Activated naive CD8-positive, alpha-beta T cell (primary cell): ENCODE measurements at regions not wholly inside any gene's neighbourhood (a gene's known extent, or its start where the extent isn't known, plus 50 kb on each side); places are given as distances from the start of the nearest gene placed in this dataset.

ENCODE experiments used
- H3K27ac Mint-ChIP-seq: one replicate; pipeline ENCODE4 v1.8.0; 2021; ENCODE audit warnings: mixed read lengths
- H3K27me3 Mint-ChIP-seq: one replicate; pipeline ENCODE4 v1.8.0; 2021; ENCODE audit warnings: mixed read lengths
- H3K36me3 Mint-ChIP-seq: one replicate; pipeline ENCODE4 v1.8.0; 2021; ENCODE audit warnings: mixed read lengths
- H3K4me1 Mint-ChIP-seq: one replicate; pipeline ENCODE4 v1.8.0; 2021; ENCODE audit warnings: low read depth, mixed read lengths
- H3K4me3 Mint-ChIP-seq: one replicate; pipeline ENCODE4 v1.8.0; 2021; ENCODE audit warnings: mild to moderate bottlenecking, mixed read lengths
- H3K9me3 Mint-ChIP-seq: one replicate; pipeline ENCODE4 v1.8.0; 2021; ENCODE audit warnings: low read depth, mixed read lengths

DNA sequence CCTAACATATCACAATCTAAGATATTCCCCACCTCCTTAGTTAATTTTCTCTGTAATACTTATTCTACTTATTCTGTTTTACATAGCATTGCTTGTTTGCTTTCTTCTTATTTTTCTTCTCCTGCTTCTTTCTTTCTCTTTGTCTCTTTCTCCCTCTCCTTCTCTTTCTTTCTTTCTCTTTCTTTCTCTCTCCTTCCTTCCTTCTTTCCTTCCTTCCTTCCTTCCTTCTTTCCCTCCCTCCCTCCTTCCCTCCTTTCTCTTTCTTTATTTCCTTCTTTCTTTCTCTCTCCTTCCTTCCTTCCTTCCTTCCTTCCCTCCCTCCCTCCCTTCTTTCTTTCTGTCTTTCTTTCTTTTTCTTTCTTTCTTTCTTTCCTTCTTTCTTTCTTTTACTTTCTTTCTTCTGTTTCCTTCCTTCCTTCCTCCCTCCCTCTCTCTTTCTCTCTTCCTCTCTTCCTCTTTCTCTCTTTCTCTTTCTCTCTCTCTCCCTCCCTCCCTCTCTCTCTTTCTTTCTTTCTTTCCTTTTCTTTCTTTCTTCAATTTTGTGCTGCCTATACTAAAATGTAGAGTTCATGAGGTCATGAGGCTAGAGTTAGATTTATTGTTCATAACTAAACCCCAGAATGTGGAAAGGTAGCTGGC lies 445.4 kb downstream of the GATA3 start:
- no peak overlapping the region for H3K4me3 Mint-ChIP-seq
- no peak overlapping the region for H3K27ac Mint-ChIP-seq
- no peaks in the 10 kb centered on the region for H3K9me3 Mint-ChIP-seq
- peaks cover 9% of the 10 kb centered on the region for H3K4me1 Mint-ChIP-seq
- peaks cover 4% of the 10 kb centered on the region for H3K27me3 Mint-ChIP-seq
- no peaks in the 10 kb centered on the region for H3K36me3 Mint-ChIP-seq

DNA sequence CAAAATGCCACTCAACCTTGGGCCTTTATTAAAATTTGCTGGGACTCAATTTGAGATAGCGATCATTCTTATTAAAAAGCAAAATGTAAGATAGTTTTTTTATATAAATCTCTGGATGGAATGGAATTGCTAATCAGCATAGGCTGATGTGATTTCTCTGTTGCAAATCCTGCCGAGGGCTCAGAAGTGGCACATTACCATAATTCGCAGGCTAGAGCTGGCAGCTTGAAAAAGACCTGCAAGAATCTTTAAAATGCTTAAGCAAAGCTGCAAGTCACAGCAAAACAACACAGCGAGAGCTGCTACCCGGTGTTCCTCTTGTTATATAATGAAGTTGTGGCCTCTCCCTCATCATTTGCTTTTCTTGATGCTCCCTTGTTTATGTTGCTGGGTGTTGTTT lies 448.1 kb downstream of the GATA3 start:
- peaks cover 9% of the 10 kb centered on the region for H3K4me1 Mint-ChIP-seq
- H3K36me3 Mint-ChIP-seq, result no peaks in the 10 kb centered on the region
- H3K4me3 Mint-ChIP-seq, result no peak overlapping the region
- H3K27me3 Mint-ChIP-seq, result peaks cover 4% of the 10 kb centered on the region
- H3K27ac Mint-ChIP-seq, result no peak overlapping the region
- no peaks in the 10 kb centered on the region for H3K9me3 Mint-ChIP-seq

DNA sequence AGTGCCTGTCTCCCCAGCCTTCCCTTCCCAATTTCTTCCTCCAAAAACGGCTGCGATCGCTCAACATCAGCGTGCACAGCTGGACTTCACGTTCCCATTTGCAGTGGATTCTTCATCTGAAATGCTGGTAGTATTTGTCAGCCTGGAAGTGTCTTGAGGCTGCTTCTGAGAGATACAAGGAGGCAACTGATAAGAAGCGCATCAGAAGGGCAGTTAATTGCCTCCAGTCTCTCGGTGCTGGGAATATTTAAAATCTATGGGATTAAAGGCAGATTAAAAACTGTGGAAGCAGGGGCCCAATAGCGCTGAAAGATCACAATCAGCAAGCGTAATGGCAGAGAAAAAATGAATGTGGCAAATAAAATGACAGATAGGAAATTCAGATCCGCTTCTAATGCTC lies 450.0 kb downstream of the GATA3 start:
- Mint-ChIP-seq H3K36me3 (no peaks in the 10 kb centered on the region), H3K4me1 (peaks cover 2% of the 10 kb centered on the region), H3K27me3 (peaks cover 2% of the 10 kb centered on the region), H3K4me3 (no peak overlapping the region), H3K9me3 (no peaks in the 10 kb centered on the region), H3K27ac (no peak overlapping the region)

DNA sequence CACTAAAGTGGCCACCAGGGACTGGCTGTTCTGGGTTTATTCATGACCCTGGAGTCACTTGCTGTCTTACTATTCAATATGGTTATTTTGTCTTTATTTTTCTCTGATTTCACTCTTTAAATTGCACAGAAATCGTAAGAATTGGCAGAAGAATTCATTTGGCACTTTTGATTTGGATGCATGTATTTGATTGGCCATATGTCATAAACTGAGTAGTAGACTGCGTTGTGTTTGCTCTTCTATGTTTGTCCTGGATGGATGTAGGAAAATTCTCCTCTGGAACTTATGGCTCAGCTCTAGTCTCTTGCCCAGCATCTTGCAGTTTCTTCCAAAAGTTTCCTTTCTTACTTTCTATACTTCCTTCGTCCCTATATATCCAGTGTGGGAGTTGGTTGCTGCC lies 452.7 kb downstream of the GATA3 start:
- Mint-ChIP-seq H3K4me3 (no peak overlapping the region), H3K27ac (no peak overlapping the region), H3K36me3 (no peaks in the 10 kb centered on the region), H3K4me1 (no peaks in the 10 kb centered on the region), H3K27me3 (peaks cover 2% of the 10 kb centered on the region), H3K9me3 (no peaks in the 10 kb centered on the region)

DNA sequence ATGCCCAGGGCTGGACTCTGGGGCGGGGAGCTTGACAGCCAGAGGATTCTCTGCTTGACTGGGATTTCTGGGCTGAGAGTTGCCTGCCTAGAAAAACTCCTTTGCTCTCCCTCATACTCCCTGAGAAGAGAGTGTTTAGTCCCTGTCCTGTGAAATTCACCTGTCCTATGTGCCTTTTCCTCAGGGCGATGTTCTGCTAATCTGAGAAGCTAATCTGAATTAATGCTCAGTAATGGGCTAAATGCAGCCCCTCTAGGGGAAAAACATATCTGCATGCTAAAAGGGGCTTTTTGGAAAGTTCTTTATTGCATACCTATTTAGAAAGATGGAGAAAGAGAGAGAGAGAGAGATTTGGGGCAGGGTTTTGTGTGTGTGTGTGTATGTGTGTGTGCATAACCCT lies 454.4 kb downstream of the GATA3 start:
- no peaks in the 10 kb centered on the region for H3K36me3 Mint-ChIP-seq
- H3K27ac Mint-ChIP-seq, result no peak overlapping the region
- H3K9me3 Mint-ChIP-seq, result no peaks in the 10 kb centered on the region
- peaks cover 2% of the 10 kb centered on the region for H3K27me3 Mint-ChIP-seq
- H3K4me3 Mint-ChIP-seq, result no peak overlapping the region
- H3K4me1 Mint-ChIP-seq, result no peaks in the 10 kb centered on the region

DNA sequence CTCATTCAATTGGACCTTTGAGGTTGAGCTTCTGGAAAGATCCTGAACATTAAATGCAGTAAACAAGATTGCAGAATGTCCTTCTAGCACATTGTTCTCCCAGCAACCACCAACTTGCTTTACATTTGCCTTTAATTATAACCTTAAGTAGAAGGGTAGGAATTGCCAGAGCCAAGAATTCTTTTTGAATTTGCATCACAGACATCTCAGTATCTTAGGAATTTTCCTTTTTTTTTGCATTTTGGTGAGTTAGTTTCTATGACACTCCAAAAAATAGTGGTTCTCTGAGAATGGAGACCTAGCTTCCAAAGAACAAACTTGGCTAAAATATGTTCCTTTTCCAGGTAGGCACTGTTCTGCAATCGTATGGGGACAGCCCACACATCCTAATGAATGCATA lies 456.0 kb downstream of the GATA3 start:
- no peaks in the 10 kb centered on the region for H3K9me3 Mint-ChIP-seq
- H3K36me3 Mint-ChIP-seq, result no peaks in the 10 kb centered on the region
- no peak overlapping the region for H3K4me3 Mint-ChIP-seq
- peaks cover 2% of the 10 kb centered on the region for H3K27me3 Mint-ChIP-seq
- no peak overlapping the region for H3K27ac Mint-ChIP-seq
- no peaks in the 10 kb centered on the region for H3K4me1 Mint-ChIP-seq

DNA sequence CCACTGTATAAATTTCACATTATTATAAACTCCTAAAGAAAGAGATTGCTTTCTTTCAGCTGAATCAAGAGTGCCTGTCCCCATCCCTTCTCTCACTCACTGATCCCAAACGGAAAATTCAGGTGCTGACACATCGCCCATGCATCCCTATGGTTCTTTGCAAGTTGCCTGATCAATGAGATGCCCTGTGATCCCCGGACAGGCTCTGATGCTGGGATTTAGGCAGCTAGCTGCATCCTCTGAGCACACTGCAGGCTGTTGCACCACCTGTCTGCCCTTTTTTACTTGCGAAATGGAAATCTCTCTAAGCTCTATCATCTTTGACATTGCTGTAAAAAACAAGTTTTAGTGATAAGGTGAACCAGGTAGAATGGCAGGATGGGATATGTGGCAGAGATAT lies 456.5 kb downstream of the GATA3 start:
- peaks cover 2% of the 10 kb centered on the region for H3K27me3 Mint-ChIP-seq
- no peak overlapping the region for H3K4me3 Mint-ChIP-seq
- no peaks in the 10 kb centered on the region for H3K36me3 Mint-ChIP-seq
- no peak overlapping the region for H3K27ac Mint-ChIP-seq
- H3K4me1 Mint-ChIP-seq, result no peaks in the 10 kb centered on the region
- H3K9me3 Mint-ChIP-seq, result no peaks in the 10 kb centered on the region

DNA sequence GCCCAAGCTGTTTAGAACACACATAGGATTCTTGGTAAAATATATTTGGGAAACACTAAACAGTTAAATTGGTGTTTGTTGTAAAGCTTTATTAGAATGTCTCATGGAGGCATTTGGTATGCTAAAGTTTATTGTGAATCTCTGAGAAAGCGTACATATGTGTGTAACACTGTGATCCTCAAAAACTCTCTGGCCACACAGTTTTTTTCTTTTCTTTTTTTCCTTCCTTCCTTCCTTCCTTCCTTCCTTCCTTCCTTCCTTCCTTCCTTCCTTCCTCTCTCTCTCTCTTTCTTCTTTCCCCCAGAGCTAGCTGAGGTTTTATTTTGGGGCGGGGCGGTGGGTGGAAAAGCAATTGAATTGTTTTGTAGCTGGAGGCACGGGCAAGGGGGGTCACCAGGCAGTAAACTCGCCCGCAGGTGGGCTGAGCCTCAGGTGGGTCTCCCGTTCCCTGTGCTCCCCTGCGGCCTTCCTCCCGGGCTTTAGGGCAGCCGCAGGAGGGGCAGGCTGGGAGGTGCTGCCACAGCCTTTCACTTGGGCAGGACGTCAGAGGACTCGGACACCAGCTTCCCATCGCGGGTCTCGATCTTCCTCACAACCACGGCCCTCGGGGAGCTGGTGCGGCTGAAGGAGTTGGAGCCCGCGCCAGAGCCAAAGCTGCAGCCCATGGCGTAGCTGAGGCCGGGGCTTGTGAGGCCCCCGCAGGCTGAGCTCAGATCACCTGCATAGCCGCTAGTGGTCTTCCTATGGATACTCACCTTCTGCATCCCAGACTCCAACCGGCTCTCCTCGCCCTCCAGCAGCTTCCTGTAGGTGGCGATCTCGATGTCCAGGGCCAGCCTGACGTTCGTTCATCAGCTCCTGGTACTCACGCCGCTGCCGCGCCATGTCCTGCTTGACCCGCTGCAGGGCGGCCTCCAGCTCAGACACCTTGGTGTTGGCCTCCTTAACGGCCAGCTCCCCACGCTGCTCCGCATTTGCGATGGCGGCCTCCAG lies 459.0 kb downstream of the GATA3 start:
- H3K36me3 Mint-ChIP-seq, result no peaks in the 10 kb centered on the region
- no peak overlapping the region for H3K4me3 Mint-ChIP-seq
- no peaks in the 10 kb centered on the region for H3K4me1 Mint-ChIP-seq
- peaks cover 2% of the 10 kb centered on the region for H3K27me3 Mint-ChIP-seq
- H3K27ac Mint-ChIP-seq, result no peak overlapping the region
- no peaks in the 10 kb centered on the region for H3K9me3 Mint-ChIP-seq

DNA sequence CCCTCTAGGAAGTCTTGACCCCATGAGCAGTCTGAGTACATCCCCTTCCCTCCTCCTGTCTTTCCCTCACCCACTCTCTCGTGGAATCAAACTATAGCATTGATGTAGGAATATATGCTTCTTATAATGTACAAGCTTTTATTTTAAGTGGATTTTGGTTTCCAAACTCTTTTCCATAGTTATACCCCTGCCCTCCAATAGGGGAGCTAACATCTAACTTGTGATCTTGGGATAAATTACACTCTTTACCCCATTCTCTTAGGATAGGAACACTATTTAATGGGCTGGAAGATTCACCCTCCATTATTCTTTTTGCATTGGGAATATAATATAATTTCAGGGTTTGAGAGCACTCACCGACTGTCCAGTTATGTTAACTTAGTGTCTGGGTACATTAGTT lies 465.9 kb downstream of the GATA3 start:
- peaks cover 3% of the 10 kb centered on the region for H3K9me3 Mint-ChIP-seq
- H3K27me3 Mint-ChIP-seq, result no peaks in the 10 kb centered on the region
- no peaks in the 10 kb centered on the region for H3K4me1 Mint-ChIP-seq
- no peak overlapping the region for H3K4me3 Mint-ChIP-seq
- no peak overlapping the region for H3K27ac Mint-ChIP-seq
- no peaks in the 10 kb centered on the region for H3K36me3 Mint-ChIP-seq

DNA sequence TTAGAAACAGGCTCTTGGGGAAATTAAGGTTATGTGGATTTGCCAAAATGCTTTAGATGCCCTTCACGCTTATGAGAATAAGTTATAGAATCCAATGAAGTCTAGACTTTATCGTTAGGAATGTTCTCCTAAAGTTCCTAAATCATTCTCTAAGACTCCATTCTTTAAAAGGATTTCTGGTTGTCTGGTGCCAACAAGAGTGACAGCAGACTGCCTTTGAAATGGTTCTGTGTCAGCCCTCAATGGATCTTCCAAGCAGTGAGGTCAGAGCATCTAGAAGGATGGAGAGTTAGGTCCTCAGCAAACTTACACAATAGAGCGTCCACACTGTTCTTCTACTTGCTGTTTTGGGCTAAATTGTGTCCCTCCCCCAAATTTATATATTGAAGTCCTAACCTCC lies 473.3 kb downstream of the GATA3 start:
- H3K9me3 Mint-ChIP-seq, result no peaks in the 10 kb centered on the region
- no peaks in the 10 kb centered on the region for H3K36me3 Mint-ChIP-seq
- no peak overlapping the region for H3K4me3 Mint-ChIP-seq
- H3K27me3 Mint-ChIP-seq, result peaks cover 3% of the 10 kb centered on the region
- no peak overlapping the region for H3K27ac Mint-ChIP-seq
- H3K4me1 Mint-ChIP-seq, result peaks cover 2% of the 10 kb centered on the region

DNA sequence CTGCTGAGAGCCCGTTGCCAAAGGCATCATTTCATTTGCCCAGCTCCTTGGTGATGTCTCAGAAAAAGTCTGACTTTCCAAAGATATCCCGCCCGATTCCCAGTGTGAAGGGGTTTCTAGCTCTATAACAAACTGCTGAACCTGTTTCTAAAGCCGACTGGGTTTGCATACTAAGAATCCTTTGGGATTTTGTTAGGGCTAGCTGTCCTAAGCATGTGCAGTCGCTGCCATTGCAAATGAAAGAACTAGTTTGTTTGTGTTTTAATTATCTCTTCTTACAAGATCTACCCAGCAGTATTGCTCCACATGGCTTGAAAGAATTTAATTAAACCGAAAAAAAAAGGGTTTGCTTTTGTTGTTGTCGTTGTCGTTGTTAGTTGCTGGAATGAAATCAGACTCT lies 476.6 kb downstream of the GATA3 start:
- H3K36me3 Mint-ChIP-seq, result no peaks in the 10 kb centered on the region
- H3K4me3 Mint-ChIP-seq, result no peak overlapping the region
- H3K4me1 Mint-ChIP-seq, result peaks cover 2% of the 10 kb centered on the region
- H3K9me3 Mint-ChIP-seq, result no peaks in the 10 kb centered on the region
- H3K27ac Mint-ChIP-seq, result no peak overlapping the region
- H3K27me3 Mint-ChIP-seq, result peaks cover 2% of the 10 kb centered on the region

DNA sequence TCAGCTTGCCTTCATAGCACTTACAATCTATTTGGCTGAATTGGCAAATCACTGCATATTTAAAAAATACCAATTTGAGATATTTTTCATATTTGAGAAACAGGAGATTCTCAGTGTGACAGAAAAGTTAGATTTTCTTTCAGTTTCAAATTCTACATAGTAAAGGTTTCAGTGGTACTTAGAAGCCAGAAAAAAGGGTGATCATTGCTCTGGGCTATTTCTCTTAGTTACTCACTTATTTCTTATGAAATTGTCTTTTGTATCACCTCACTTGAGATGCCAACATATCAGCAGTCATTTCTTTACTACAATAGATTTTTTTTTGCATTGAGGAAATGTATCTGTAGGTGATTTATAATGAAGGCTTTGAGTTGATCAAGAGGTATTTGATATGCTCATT lies 478.2 kb downstream of the GATA3 start:
- Mint-ChIP-seq H3K27ac (no peak overlapping the region), H3K4me3 (no peak overlapping the region), H3K36me3 (no peaks in the 10 kb centered on the region), H3K27me3 (peaks cover 2% of the 10 kb centered on the region), H3K9me3 (no peaks in the 10 kb centered on the region), H3K4me1 (peaks cover 2% of the 10 kb centered on the region)

DNA sequence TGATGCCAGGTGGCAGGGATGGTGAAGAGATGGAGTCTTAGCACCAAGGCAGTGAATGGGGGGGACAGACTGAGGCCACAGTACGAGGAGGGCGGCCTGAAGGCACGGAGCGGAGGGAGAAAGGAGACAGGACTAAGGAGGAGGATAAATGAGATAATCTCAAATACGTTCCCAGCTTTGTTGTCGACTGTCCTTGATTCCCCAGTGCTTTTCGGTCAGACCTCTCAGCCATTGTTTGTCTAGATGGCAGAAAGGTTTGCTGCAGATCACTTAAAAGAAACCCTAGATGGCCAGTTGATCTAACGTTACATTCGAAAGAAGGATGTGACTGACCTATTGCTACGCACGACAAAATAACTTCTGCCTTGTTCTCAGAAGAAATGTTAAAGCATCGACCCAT lies 479.0 kb downstream of the GATA3 start:
- no peak overlapping the region for H3K27ac Mint-ChIP-seq
- H3K27me3 Mint-ChIP-seq, result peaks cover 2% of the 10 kb centered on the region
- H3K9me3 Mint-ChIP-seq, result no peaks in the 10 kb centered on the region
- H3K4me3 Mint-ChIP-seq, result no peak overlapping the region
- peaks cover 2% of the 10 kb centered on the region for H3K4me1 Mint-ChIP-seq
- H3K36me3 Mint-ChIP-seq, result no peaks in the 10 kb centered on the region

DNA sequence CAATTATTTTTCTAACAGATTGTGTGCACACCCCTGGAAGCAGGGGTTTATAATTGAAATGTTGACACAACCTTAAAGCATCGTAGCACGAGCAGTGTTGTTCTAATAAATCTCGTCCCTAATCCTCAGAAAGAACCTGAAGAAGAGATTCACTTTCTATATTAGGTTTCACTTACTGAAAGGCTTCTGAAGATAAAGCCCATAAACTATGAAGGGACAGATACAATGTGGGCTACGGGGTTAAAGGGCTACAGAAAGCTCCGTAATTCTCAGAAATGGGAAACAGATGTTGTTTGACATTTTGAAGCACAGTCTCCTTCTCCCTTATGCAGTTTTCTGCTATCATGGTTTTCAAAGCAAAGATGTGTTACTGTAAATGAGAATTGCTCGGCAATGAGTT lies 479.6 kb downstream of the GATA3 start:
- no peak overlapping the region for H3K27ac Mint-ChIP-seq
- peaks cover 2% of the 10 kb centered on the region for H3K4me1 Mint-ChIP-seq
- H3K9me3 Mint-ChIP-seq, result no peaks in the 10 kb centered on the region
- no peaks in the 10 kb centered on the region for H3K27me3 Mint-ChIP-seq
- H3K4me3 Mint-ChIP-seq, result no peak overlapping the region
- H3K36me3 Mint-ChIP-seq, result no peaks in the 10 kb centered on the region

DNA sequence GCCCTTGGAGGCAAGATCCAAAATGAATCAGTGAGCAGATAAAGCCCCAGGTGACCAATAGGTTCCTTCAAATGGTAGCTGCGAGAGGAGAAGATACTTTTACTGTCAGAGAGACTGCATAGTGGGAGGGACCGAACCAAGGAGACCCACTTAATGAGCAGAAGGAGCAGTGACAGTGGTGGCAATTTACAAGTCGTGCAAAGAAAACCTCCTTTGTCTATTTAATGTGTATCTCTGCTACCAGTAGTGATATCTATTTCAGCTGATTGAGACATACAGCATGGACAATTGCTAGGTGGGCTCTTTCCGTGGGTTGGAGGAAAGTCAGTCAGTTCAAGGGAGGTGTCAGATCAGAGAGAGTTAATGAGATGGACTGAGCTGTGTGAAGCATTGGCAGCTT lies 480.4 kb downstream of the GATA3 start:
- peaks cover 2% of the 10 kb centered on the region for H3K4me1 Mint-ChIP-seq
- no peak overlapping the region for H3K27ac Mint-ChIP-seq
- no peaks in the 10 kb centered on the region for H3K36me3 Mint-ChIP-seq
- peaks cover 1% of the 10 kb centered on the region for H3K9me3 Mint-ChIP-seq
- H3K4me3 Mint-ChIP-seq, result no peak overlapping the region
- H3K27me3 Mint-ChIP-seq, result no peaks in the 10 kb centered on the region
